GM19395 (cell line): ENCODE measurements at regions not wholly inside any gene's neighbourhood (a gene's known extent, or its start where the extent isn't known, plus 50 kb on each side); places are given as distances from the start of the nearest gene placed in this dataset.
"Not testable (repeated sequence)": the region's sequence is repeated elsewhere in the genome, so short reads cannot be mapped to it uniquely, and the experiment has no call there.

ENCODE experiments used
- ATAC-seq: cut with Tn5 transposase; IDR thresholded peaks from one replicate; pipeline ENCODE4 v1.9.1; 2021; ENCODE audit warnings: mild to moderate bottlenecking, moderate library complexity; ENCODE audit not compliant: unreplicated experiment

DNA sequence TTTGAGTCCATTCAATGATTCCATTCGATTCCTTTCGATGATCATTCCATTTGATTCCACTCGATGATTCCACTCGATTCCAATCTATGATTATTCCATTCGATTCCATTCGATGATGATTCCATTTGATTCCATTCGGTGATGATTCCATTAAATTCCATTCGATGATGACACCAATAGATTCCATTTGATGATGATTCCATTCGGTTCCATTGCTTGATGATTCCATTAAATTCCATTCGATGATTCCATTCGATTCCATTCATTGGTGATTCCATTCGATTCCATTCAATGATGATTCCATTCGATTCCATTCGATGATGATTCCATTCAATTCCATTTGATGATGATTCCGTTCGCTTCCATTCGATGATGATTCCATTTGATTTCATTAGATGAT lies 1104.1 kb downstream of the RPIA start:
- not testable (repeated sequence) for ATAC-seq

DNA sequence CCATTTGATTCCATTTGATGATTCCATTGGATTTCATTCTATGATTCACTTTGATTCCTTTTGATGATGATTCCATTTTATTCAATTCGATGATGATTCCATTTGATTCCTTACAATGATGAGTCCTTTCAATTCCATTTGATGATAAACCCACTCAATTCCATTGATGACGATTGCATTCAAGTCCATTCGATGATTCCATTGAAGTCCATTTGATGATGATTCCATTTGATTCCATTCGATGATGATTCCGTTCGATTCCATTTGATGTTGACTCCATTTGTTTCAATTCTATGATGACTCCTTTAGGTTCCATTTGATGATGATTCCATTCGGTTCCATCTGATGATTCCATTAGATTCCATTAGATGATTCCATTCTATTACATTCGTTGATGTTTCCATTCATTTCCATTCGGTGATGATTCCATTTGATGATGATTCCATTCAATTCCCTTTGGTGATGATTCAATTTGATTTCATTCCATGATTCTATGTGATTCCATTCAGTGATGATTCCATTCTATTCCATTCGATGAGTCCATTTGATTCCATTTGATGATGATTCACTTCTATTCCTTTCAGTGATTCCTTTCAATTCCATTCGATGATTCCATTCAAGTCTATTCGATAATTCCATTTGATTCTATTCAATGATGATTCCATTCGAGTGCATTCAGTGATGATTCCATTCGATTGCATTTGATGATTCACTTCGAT lies 1106.0 kb downstream of the RPIA start:
- no peak for ATAC-seq

- ATAC-seq = not testable (repeated sequence)
Measured at GRCh38 chr2:89801207-89801606, 1109.7 kb downstream of the RPIA start.

DNA sequence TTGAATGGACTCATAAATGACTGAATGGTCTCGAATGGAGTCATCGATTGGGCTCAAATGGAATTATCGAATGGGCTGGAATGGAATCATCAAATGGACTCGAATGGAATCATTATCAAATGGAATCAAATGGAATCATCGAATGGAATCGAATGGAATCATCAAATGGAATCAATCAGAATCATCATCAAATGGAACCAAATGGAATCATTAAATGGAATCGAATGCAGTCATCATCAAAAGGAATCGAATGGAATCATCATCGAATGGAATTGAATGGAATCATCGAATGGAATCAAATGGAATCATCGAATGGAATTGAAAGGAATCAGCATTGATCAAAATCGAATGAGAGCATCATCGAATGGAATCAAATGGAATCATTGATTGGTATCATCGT lies 1114.9 kb downstream of the RPIA start:
- not testable (repeated sequence) for ATAC-seq

DNA sequence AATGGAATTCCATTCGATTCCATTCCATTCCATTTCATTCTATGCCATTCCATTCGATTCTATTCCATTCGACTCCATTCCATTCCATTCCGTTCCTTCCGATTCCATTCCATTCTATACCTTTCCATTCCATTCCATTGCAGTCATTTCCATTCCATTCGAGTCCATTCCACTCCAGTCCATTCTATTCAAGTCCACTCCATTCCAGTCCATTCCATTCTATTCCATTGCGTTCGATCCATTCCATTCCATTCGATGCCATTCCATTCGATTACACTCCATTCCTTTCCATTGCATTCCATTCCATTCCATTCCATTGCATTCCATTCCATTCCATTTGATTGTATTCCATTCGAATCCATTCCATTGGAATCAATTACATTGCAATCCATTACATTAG lies 1119.8 kb downstream of the RPIA start:
- ATAC-seq = no peak

GRCh38 chr2:89811910-89812309 lies 1120.4 kb downstream of the RPIA start:
- ATAC-seq = not testable (repeated sequence)

GRCh38 chr2:89814359-89814758 lies 1122.9 kb downstream of the RPIA start:
- not testable (repeated sequence) for ATAC-seq

GRCh38 chr2:89818873-89819272 lies 1127.4 kb downstream of the RPIA start:
- ATAC-seq = no peak

DNA sequence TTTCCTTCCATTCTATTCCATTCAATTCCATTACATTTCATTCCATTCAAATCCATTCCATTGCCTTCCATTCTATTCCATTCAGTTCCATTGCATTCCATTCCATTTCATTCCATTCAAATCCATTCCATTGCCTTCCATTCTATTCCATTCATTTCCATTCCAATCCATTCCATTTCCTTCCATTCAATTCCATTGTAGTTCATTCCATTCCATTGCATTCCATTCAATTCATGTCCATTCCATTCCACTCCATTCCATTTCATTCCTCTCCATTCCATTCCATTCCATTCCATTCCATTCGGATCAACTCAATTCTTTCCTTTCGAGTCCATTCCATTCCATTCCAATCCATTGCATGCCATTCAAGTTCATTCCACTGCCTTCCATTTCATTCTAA lies 1128.3 kb downstream of the RPIA start:
- no peak for ATAC-seq

GRCh38 chr2:89820248-89820647 lies 1128.8 kb downstream of the RPIA start:
- ATAC-seq = no peak

GRCh38 chr2:89821455-89821945 lies 1130.0 kb downstream of the RPIA start:
- ATAC-seq = no peak

- not testable (repeated sequence) for ATAC-seq
Measured at GRCh38 chr2:89822342-89822741, 1130.9 kb downstream of the RPIA start.

- no peak for ATAC-seq
Measured at GRCh38 chr2:89823556-89823955, 1132.1 kb downstream of the RPIA start.

- no peak for ATAC-seq
Measured at GRCh38 chr2:89825034-89825433, 1133.6 kb downstream of the RPIA start.

DNA sequence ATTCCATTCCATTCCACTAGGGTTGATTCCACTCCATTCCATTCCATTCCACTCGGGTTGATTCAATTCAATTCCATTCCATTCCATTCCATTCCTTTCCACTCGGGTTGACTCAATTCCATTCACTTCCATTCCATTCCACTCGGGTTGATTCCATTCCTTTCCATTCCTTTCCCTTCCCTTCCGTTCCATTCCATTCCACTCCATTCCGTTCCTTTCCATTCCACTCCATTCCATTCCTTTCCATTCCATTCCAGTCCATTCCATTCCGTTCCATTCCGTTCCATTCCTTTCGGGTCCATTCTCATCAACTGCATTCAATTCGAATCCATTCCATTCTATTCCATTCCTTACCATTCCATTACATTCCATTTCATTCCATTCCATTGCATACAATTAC lies 1135.3 kb downstream of the RPIA start:
- ATAC-seq = not testable (repeated sequence)

GRCh38 chr2:89827829-89828228 lies 1136.4 kb downstream of the RPIA start:
- ATAC-seq = not testable (repeated sequence)

DNA sequence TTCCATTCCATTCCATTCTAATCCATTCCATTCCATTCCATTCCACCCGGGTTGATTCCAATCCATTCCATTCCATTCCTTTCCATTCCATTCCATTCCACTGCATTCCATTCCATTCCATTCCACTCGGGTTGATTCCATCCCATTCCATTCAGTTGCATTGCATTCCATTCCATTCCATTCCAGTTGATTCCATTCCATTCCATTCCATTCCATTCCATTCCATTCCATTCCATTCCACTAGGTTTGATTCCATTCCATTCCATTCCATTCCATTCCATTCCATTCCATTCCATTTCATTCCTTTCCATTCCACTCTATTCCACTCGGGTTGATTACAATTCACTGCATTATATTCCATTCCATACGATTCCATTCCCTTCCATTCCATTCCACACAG lies 1136.9 kb downstream of the RPIA start:
- not testable (repeated sequence) for ATAC-seq

DNA sequence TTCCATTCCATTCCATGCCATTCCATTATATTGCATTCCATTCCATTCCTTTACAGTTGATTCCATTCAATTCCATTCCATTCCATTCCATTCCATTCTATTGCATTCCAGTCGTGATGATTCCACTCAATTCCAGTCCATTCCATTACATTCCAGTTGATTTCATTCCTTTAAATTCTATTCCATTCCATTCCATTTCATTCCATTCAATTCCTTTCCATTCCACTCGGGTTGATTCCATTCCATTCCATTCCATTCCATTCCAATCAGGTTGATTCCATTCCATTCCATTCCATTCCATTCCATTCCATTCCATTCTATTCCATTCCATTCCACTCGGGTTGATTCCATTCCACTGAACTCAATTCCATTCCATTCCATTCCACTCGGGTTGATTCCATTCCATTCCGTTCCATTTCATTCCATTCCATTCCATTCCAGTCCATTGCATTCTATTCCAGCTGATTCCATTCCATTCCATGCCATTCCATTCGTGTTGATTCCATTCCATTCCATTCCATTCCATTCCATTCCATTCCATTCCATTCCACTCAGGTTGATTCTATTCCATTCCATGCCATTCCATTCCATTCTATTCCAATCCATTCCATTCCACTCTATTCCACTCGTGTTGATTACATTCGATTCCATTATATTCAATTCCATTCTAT lies 1137.6 kb downstream of the RPIA start:
- ATAC-seq = peak; percentile 41

DNA sequence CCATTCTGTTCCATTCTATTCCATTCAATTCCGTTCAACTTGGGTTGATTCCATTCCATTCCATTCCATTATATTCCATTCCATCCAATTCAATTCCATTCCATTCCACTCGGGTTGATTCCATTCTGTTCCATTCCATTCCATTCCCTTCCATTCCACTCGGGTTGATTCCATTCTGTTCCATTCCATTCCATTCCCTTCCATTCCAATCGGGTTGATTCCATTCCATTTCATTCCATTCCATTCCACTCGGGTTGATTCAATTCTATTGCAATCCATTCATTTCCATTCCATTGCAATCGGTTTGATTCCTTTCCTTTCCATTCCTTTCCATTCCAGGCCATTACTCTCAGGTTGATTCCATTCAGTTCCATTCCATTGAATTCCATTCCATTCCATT lies 1138.4 kb downstream of the RPIA start:
- ATAC-seq = no peak

DNA sequence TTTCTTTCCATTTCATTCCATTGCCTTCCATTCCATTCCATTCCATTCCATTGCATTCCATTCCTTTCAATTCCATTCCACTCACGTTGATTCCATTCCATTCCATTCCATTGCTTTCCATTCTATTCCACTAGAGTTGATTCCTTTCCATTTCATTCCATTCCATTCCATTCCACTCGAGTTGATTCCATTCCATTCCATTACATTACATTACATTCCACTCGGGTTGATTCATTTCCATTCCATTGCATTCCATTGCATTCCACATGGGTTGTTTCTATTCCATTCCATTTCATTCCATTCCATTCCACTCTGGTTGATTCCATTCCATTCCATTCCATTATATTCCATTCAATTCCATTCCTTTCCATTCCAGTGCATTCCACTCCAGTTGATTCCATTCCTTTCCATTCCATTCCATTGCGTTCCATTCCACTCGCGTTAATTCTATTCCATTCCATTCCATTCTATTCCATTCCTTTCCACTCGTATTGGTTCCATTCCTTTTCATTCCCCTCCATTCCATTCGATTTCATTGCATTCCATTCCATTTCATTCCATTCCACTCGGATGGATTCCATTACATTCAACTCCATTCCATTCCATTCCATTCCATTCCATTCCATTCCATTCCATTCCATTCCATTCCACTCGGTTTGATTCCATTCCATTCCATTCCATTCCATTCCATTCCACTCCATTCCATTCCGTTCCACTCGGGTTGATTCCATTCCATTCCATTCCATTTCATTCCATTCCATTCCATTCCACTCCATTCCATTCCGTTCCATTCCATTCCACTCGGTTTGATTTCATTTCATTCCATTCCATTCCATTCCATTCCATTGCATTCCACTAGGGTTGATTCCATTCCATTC lies 1139.1 kb downstream of the RPIA start:
- ATAC-seq = peak; percentile 60
